Esophagus (tissue), 2 donors: ENCODE measurements at regions not wholly inside any gene's neighbourhood (a gene's known extent, or its start where the extent isn't known, plus 50 kb on each side); places are given as distances from the start of the nearest gene placed in this dataset.

Experiments used
- H3K27ac ChIP-seq, 2 donors: one replicate each; pipeline ENCODE4 v1.5.1; 2013; ENCODE audit warnings: low read depth in 2 of 2, mild to moderate bottlenecking in 2 of 2, inconsistent platforms in 1 of 2, low read length in 1 of 2, moderate library complexity in 1 of 2
- H3K27me3 ChIP-seq, 2 donors: one replicate each; pipeline ENCODE4 v1.6.1; 2013; ENCODE audit warnings: low read length in 2 of 2, control low read depth in 1 of 2, mild to moderate bottlenecking in 1 of 2; ENCODE audit not compliant: insufficient read depth in 2 of 2, control insufficient read depth in 1 of 2
- H3K36me3 ChIP-seq, 2 donors: one replicate each; pipeline ENCODE4 v1.6.1; 2013; ENCODE audit warnings: low read length in 1 of 2; ENCODE audit not compliant: control insufficient read depth in 2 of 2, insufficient read depth in 2 of 2
- H3K4me1 ChIP-seq, 2 donors: one replicate each; pipeline ENCODE4 v1.6.1; 2013; ENCODE audit warnings: low read length in 1 of 2; ENCODE audit not compliant: control insufficient read depth in 2 of 2, insufficient read depth in 2 of 2
- H3K4me3 ChIP-seq, 2 donors: one replicate each; pipeline ENCODE4 v1.5.1; 2013; ENCODE audit warnings: low read length in 2 of 2, mild to moderate bottlenecking in 2 of 2, low read depth in 1 of 2, moderate library complexity in 1 of 2
- H3K9me3 ChIP-seq, 2 donors: one replicate each; pipeline ENCODE4 v1.6.1; 2013; ENCODE audit warnings: mild to moderate bottlenecking in 2 of 2, low read depth in 1 of 2, low read length in 1 of 2, moderate library complexity in 1 of 2; ENCODE audit not compliant: control insufficient read depth in 2 of 2, insufficient read depth in 1 of 2
- WGBS, 2 donors: extraction: QIAGEN DNeasy Blood & Tissue Kit; methylation state at CpG; one replicate each; pipeline ENCODE4 v1.1.7; 2013; 5-methylcytosine and 5-hydroxymethylcytosine counted together
- donor health status: healthy with polysubstance abuse.
- donor health status: Bipolar disorder and iron deficiency.

GRCh38 chr10:130455791-130456190 lies 319.6 kb downstream of the GLRX3 start:
- Histone ChIP-seq H3K27ac (no peak overlapping the region), H3K4me3 (no peak overlapping the region), H3K27me3 (no peaks in the 10 kb centered on the region), H3K36me3 (no peaks in the 10 kb centered on the region), H3K9me3 (peaks cover 0 to 13% of the 10 kb centered on the region in 2 donors), H3K4me1 (no peaks in the 10 kb centered on the region)
- WGBS, 2 donors: 89 to 92% methylated on average over 7 of the region's 7 CpGs

GRCh38 chr10:130456616-130457015 lies 320.4 kb downstream of the GLRX3 start:
- Histone ChIP-seq H3K9me3 (peaks cover 0 to 13% of the 10 kb centered on the region in 2 donors), H3K4me3 (no peak overlapping the region), H3K36me3 (no peaks in the 10 kb centered on the region), H3K4me1 (no peaks in the 10 kb centered on the region), H3K27me3 (no peaks in the 10 kb centered on the region), H3K27ac (no peak overlapping the region)
- 63 to 68% methylated on average over 6 of the region's 6 CpGs for WGBS, 2 donors

GRCh38 chr10:130458509-130458908 lies 322.3 kb downstream of the GLRX3 start:
- Histone ChIP-seq H3K27ac (no peak overlapping the region), H3K27me3 (no peaks in the 10 kb centered on the region), H3K4me3 (no peak overlapping the region), H3K36me3 (no peaks in the 10 kb centered on the region), H3K4me1 (no peaks in the 10 kb centered on the region), H3K9me3 (peaks cover 0 to 11% of the 10 kb centered on the region in 2 donors)
- WGBS, 2 donors: 66 to 77% methylated on average over 4 of the region's 4 CpGs

GRCh38 chr10:130459011-130459410 lies 322.8 kb downstream of the GLRX3 start:
- Histone ChIP-seq H3K27me3 (no peaks in the 10 kb centered on the region), H3K9me3 (peaks cover 3 to 6% of the 10 kb centered on the region in 2 donors), H3K4me3 (no peak overlapping the region), H3K36me3 (no peaks in the 10 kb centered on the region), H3K27ac (no peak overlapping the region), H3K4me1 (no peaks in the 10 kb centered on the region)
- WGBS, 2 donors: 63 to 77% methylated on average over 4 of the region's 4 CpGs

GRCh38 chr10:130459851-130460490 lies 323.8 kb downstream of the GLRX3 start:
- H3K27me3 ChIP-seq: no peaks in the 10 kb centered on the region
- no peak overlapping the region for H3K27ac ChIP-seq
- H3K4me3 ChIP-seq: no peak overlapping the region
- H3K36me3 ChIP-seq: no peaks in the 10 kb centered on the region
- no peaks in the 10 kb centered on the region for H3K4me1 ChIP-seq
- H3K9me3 ChIP-seq: peaks cover 0 to 3% of the 10 kb centered on the region in 2 donors
- WGBS, 2 donors: 65 to 66% methylated on average over 7 of the region's 7 CpGs

- H3K9me3 ChIP-seq: peaks cover 3 to 5% of the 10 kb centered on the region in 2 donors
- no peaks in the 10 kb centered on the region for H3K27me3 ChIP-seq
- no peak overlapping the region for H3K4me3 ChIP-seq
- 77 to 78% methylated on average over 6 of the region's 6 CpGs for WGBS, 2 donors
- no peaks in the 10 kb centered on the region for H3K36me3 ChIP-seq
- no peaks in the 10 kb centered on the region for H3K4me1 ChIP-seq
- no peak overlapping the region for H3K27ac ChIP-seq
These were observed 325.4 kb downstream of the GLRX3 start for GRCh38 chr10:130461631-130462030.

- Histone ChIP-seq H3K4me3 (no peak overlapping the region), H3K27ac (no peak overlapping the region), H3K36me3 (no peaks in the 10 kb centered on the region), H3K27me3 (no peaks in the 10 kb centered on the region), H3K9me3 (peaks cover 3 to 5% of the 10 kb centered on the region in 2 donors), H3K4me1 (no peaks in the 10 kb centered on the region)
- WGBS, 2 donors: 78% methylated on average over 6 of the region's 6 CpGs
These were observed 327.1 kb downstream of the GLRX3 start for GRCh38 chr10:130463104-130463875.

- 69 to 71% methylated on average over 10 of the region's 10 CpGs for WGBS, 2 donors
- H3K36me3 ChIP-seq: no peaks in the 10 kb centered on the region
- H3K27ac ChIP-seq: no peak overlapping the region
- peaks cover 3 to 5% of the 10 kb centered on the region in 2 donors for H3K9me3 ChIP-seq
- no peak overlapping the region for H3K4me3 ChIP-seq
- H3K27me3 ChIP-seq: no peaks in the 10 kb centered on the region
- no peaks in the 10 kb centered on the region for H3K4me1 ChIP-seq
These were observed 327.7 kb downstream of the GLRX3 start for GRCh38 chr10:130463876-130464364.

GRCh38 chr10:130464426-130464825 lies 328.2 kb downstream of the GLRX3 start:
- no peaks in the 10 kb centered on the region for H3K27me3 ChIP-seq
- H3K36me3 ChIP-seq: no peaks in the 10 kb centered on the region
- 72 to 80% methylated on average over 7 of the region's 7 CpGs for WGBS, 2 donors

More at GRCh38 chr10:130464426-130464825, 328.2 kb downstream of the GLRX3 start:
- H3K9me3 ChIP-seq: peaks cover 5 to 6% of the 10 kb centered on the region in 2 donors
- no peaks in the 10 kb centered on the region for H3K4me1 ChIP-seq
- H3K4me3 ChIP-seq: no peak overlapping the region
- H3K27ac ChIP-seq: no peak overlapping the region
